NCI-H1048 (cell line): ENCODE measurements at regions not wholly inside any gene's neighbourhood (a gene's known extent, or its start where the extent isn't known, plus 50 kb on each side); places are given as distances from the start of the nearest gene placed in this dataset.

ENCODE experiments used
- DNase-seq: peaks from one replicate; lab custom pipeline; 2025; lab: John Stamatoyannopoulos, UW

DNA sequence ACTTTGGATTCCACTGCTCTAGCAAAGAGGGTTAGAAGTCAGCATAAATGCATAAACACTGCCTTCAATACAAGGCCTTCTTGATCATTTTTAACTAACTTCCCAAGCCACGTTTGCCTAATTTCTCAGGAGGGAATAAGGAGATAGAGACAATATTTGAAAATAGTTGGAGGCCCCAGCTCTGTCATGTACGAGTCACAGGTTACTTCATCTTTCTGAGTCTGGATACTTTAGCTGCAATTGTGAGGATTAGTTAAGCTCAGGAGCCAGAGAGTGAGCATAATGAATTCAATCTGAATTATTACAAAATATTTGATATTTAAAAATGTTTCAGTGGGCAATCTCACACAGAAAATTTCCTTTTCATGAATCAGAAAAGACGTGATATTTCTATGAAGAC, 298.9 kb downstream of the SHOX2 start:
- no peak for DNase-seq

DNA sequence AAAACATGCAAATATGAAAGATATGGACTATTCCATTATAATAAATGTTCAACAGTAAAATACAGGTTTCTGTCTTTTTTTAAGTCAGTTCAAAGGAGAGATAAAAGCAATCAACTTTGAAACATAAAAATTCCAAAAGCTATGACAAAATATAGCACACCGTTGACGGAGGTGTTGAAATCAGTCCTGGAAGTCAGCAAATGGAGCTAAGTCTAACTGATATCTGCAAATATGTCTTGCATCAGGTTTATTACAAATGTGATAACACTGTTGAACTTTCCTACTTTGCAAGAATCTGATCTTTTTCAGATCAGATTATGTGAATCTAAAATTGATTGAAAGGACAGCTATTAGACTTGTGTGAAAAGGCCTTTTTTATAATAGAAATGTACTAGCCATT, 300.7 kb downstream of the SHOX2 start:
- DNase-seq, result no peak

DNA sequence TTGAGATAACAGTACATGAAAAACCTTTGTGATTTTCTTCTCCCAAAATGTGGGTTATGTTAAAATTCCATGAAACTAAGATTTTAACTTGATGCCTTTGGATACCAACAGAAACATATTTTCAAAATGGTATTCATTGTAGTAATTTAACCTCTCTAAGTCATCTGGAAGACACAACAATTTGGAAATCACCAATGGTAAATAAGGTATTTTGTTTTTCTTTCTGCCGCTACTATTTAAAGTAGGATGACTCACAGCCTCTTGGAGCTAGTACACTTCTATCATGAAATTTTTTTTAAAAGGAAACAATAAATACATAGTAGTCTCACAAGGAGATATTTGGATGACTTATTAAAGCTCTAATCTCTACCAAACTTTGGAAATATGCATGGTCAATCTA, 291.6 kb upstream of the VEPH1 start:
- DNase-seq, result no peak

DNA sequence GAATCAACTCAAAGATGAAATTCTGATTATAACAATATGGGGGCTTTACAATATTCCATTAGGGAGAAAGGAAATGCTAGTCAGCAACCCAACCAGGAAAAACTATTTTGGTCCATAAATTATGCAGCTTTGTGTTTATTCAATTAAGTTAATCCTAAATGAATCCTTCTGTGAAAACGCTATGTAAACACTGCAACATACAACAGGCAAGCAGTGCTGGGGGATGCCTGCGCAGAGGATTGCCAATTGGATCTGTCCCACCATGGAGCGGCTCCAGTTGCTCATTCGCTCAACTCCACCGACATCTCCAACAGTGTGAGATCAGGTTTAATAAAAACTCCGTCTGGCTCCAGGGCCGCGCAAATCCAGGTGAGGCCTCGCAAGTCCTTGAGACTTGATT, 290.5 kb upstream of the VEPH1 start:
- DNase-seq, result no peak

DNA sequence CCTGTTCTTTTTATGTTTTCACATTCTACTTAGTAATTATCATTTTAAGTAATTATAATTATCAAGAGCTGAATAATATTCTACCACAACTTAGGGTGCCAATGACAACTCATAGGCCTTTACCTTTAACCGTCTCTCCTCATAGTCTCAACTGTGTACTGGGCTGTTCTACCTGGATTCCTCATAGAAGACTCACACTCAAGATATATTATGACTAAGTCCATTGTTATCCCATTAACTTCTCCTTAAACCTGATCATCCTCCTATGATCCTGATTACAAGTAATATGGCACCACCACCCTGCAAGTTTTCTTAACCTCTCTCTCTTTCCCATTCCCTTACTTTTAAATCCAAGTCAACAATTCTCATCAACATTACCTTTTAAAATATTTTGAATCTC, 285.9 kb upstream of the VEPH1 start:
- no peak for DNase-seq

DNA sequence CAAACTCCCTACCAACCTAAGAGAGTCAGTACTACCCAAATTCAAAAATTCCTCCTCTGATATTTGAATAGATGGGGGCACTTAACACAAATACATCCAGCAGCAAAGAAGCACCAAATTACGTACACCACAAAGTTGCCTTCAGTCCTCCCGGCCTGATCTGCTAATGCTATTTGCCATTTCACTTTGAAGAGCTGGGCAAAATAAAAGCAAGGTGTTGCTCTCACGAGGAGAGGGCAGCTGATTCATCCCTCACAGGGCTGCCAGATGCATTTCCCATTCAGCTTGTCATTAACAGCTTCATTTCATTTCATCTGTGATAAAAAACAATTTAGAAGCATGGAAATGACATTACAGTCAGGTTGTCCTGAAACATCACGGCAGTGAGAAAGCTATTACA, 283.4 kb upstream of the VEPH1 start:
- DNase-seq, result no peak

DNA sequence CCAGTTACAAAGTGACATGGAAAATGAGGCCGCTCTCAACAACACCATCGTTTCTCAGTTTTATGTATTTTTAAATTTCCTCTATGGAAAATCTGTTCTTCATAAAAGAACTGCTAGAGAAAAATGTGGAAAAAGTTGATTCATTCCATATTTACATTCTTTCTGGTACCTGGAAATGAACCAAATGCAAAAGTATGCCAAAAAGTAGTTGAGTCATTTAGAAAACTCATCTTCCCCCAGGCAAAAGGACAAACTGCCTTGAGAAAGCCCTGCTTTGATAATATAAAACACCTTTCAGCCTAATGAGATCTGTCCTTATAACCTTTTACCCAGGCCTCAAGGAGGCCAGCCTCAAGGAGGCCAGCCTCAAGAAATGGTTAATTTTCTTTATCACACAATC, 283.0 kb upstream of the VEPH1 start:
- DNase-seq, result no peak

DNA sequence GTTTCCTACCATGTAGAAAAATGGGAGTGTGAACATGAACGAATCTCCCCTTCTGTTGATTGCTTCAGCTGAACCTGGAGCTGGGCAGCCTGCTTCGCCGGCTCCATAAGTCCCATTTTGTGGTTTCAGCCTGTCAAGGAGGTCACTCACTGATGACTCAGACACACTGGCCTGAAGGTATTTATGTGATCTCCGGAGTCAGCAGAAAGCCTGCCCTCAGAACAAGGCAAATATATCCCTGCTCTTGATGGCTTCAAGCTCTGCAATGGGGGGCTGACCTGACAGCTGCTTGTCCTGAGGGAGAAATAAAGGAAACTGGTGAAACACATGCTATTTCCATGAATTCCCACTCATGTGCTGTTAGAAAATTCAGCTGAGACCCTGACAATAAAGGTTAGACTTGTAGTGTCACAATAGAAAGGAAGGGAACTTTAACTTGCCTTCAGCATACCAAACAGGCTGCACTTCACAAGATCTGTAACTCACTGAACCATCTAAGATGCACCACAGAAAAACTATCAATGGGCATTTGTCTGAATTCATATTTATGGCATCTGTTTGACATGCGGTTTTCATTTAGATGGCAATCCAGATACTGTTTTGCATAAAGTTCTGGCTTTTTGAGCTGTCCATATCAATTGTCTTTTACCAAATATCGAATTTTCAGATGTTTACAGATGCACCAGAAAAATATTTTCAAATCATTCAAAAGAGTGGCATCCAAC, 282.0 kb upstream of the VEPH1 start:
- DNase-seq, result no peak

DNA sequence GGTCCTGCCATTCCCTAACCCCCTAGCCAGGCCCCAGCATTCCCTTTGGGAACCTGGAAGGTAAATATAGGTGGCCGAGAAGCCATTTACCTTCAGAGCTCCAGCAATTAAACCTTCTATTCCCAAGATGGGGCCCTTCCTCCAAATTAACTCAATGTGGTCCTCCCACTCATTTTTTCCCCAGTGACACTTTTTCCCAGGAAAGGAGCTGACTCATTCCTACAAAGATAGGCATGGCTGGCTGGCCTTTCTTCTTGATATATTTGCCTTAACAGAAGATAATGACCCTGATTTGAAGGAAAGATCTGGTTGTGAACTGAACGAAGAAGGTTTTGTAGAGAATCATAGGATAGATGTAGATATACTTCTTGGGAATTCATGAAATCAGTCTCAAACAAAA, 279.0 kb upstream of the VEPH1 start:
- DNase-seq, result no peak

DNA sequence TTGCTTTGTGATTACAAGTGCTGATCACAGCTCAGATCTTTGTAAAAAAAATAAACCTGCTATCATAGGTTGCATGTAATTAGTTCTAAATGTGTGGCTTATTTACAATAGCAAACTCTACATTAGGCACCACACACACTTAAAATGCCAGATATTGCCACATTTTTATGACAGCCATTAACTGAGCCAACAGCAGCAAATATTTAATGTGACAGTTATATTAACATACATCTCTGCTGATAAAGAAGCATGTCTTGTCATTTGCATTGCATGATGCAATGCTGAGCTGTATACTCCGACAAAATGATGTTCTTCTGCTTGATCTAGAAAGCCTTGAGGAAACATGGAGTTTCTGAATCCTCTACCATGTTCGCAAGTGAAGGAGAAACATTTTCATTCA, 273.6 kb upstream of the VEPH1 start:
- no peak for DNase-seq

DNA sequence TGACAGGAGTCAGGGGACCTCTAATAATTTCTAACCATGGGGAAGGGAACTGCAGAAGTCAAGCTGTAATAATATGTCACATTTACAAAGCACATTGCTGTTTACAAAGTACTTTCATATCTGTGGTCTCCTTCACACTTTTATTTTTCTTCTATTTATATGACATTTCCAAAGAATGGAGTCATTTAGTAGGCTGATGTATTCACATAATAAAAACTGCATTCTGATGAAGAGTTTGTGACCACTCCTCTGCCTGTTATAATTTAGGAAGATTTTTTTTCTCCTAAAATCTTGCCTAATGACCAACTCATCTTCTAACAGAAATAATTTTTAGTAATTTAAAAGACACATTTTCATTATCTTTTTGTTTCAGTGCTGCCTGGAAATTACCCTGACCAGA, 272.2 kb upstream of the VEPH1 start:
- no peak for DNase-seq

DNA sequence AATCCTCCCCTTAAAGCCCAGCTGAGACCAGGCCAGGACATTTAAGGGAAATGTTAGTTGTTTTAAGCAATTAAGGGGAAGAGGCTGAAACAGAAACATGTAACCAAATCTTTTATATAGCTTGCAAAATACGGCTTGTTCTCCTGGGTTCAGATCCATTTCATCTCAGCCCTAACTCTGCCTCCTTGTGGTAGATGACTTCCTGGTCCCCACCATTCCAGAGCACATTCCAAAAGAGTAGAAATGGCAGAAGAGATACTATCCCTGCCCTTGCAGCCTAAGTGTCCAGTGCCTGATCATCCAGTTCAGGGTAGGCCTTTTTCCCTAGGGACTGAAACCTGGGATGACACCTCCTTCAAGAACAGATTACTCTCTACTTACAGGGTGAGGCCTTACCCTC, 266.2 kb upstream of the VEPH1 start:
- no peak for DNase-seq

DNA sequence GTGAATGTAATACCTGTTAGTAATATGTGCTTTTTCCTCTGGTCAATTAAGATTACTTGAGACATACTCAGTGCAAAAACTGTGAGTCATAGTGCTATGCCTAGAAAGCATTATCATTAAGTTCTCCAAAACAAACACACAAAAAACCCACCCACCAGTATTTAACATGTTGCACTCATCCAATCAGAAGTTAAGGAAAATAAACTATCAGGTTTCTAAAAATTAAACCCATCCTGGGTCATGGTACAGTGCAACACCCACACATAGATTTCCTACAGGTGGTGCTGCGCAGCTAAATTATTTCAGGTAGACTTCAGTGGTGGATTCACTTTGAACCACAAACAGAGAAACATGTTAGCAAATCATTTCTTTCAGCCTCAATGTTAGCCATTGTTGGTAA, 264.4 kb upstream of the VEPH1 start:
- DNase-seq, result no peak

DNA sequence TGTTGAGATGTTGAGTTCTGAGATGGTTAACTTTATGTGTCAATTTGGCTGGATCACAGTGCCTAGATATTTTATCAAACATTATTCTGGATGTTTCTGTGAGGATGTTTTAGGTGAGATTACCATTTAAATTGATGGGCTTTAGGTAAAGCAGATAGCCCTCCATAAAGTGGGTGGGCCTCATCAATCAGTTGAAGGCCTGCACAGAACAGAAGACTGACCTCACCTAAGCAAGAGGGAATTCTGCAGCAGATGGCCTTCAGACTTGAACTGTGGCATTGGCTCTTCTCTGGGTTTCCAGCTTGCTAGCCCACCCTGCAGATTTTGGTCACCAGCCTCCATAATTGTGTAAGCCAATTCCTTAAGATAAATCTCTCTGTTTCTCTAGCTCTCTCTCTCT, 260.4 kb upstream of the VEPH1 start:
- no peak for DNase-seq

DNA sequence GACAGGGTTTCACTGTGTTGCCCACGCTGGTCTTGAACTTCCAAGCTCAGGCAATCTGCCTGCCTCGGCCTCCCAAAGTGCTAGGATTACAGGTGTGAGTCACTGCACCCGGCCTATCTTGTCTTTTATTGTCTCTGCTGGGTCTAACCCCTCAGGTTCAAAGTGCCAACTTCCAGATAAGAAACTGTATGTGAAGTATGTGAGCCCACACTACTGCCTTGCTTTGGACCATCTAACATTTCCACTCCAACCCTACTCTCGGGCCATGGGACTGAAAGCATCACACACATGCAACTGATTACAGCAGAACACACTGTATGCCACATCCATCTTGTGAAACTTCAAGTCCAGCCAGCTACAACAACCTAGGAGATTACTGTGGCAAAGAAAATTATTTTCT, 256.1 kb upstream of the VEPH1 start:
- no peak for DNase-seq

DNA sequence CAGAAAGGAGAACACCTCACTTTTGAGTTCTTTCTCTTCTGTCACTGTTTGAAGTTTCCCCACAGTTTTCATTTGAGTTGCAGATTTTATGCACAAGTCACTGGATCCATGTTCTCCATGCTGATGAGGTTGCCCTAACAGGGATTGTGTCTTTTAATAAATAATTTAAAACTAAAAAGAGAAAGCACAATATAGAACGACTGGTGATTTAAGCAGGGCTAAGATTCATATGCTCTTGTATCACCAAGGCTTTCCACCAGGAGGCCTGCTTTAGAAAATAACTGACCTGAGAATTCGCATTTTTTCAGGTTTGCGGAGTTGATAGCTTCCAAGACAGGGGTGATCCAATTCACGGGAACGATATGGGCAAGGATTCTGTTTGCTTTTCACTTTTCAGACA, 252.0 kb upstream of the VEPH1 start:
- DNase-seq, result no peak

DNA sequence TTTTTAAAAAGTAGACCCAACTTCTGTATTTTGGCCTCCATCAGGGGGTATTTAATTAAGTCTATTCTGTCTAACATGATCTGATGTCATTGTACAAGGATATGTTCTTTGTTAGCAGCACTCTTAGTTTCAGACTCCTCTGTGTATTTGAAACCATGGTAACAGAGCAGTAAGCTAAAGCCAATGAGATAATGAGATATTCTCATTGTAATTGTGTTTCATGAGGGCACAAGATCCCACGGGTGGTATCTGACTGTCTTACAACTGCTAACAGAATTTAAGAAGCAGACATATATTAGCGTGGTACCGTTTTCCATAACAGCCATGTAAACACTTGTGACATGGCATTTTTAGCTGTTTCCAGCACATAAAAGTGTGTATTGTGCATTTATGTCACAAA, 251.2 kb upstream of the VEPH1 start:
- no peak for DNase-seq

DNA sequence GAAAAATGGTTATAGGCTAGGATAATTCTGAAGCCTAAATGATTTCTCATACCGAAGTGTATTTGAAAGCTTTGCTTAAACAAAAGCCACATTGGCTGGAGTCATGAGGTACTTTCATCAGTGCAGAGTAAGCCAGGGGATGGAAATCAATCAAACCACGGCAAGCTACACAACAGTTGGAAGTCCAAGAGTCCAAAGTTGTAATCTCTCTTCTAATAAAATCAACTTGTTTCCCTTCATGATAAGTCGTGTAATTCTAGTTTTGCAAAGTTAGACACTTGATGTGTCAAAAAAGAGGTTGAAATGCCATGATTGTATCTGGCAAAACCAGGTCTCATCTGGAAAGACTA, 250.5 kb upstream of the VEPH1 start:
- no peak for DNase-seq

DNA sequence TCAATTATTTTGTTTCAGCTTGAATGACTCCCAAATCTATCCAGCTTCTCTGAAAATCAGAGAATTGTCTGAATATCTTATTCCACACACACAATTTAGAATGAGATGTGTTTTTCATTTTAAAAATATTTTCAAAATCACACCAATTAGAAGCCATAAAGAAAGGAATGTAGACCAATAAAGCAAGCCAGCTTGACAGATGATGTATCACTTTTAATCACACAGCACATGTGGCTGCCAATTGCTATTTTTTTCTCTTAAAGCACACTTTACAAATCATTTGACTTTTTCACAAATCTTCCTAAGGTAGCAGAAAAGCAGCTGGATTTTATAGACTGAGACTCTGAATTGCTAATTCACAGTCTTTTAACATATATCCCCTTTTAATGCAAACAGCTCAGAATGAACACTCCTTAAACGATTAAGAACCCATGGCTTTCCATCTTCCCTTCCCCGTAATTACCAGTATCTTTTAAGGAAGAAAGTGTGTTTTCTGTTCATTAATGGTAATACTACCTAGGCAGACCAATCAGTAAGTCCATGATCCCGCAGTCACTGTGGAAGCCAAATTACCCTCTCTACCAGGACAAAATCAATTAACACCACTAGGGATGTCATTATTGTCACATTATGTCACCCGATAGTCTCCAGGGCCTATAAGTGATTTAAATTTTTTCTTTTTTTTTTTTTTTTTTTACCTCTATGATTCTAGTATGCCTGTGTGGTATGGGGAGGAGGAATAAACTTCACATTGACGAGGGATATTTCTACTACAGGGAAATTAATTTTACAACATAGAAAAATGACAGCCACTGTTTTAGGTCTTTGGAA, 250.0 kb upstream of the VEPH1 start:
- DNase-seq, result no peak

DNA sequence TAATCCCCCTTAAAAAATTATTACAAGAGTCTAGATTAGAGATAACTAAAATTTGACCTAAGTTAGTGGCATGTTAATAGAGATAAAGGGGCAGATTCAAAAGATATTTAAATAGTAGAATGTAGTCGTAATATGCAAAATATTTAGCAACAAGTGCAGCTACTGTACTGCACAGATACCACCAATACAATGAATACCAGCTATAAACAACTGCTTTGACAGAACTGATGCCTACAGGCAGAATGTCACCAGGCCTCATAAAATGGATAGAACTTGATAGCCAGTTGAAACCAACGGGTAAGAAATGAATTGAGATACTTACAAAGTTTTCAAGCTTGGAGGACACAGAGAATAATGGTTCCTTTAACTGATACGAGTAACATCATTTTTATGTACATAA, 249.3 kb upstream of the VEPH1 start:
- DNase-seq, result no peak

DNA sequence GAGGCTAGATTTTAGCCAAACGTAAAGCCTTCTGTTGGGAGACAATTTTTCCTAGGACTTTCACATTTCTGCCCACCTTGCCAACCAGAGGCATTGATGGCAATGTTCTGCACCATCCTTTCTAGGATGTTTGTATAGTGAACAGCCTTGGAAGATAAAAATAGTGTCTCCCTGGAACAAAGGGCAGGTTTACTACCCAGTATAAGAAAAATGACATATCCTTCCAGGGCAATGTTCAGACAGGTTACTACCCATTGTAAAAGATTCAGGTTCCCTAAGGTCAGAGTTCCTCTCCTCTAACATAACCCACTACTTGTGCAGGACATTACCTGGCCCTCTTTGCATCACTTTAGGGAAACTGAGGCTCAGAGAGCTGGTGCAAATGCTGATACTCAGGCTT, 248.2 kb upstream of the VEPH1 start:
- no peak for DNase-seq

DNA sequence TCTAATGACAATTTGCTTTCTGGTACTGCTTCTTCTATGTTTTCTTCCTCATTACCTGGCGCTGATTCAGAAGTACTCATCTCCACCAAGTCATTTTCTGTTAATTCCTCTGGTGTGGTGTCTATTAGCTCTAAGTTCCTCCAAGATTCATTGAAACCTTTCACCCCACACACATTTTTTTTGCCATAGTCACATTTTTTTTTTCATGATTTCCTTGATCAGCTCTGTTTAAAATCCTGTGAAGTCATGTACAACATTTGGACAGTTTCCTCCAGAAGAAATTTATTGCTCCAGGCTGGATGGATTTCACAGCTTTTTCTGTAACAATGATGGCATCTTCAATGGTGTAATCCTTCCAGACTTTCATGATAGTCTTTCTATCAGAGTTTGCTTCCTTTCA, 243.2 kb upstream of the VEPH1 start:
- no peak for DNase-seq

DNA sequence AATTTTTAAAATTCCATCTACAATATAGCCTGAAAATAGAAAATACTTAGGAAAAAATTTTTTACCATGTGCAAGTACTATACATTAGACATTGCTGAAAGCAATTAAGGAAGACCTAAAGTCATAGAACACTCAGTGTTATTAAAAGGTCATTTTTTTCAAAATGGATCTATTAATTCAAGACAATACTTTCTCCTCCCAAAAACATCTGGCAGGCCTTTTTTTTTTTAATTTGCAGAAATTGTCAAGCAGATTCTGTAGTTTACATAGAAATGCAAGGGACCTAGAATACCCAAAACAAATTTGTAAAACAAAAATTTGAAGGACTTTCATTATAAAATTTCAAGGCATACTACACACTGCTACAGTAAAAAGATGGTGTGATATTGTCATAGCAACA, 238.4 kb upstream of the VEPH1 start:
- no peak for DNase-seq

DNA sequence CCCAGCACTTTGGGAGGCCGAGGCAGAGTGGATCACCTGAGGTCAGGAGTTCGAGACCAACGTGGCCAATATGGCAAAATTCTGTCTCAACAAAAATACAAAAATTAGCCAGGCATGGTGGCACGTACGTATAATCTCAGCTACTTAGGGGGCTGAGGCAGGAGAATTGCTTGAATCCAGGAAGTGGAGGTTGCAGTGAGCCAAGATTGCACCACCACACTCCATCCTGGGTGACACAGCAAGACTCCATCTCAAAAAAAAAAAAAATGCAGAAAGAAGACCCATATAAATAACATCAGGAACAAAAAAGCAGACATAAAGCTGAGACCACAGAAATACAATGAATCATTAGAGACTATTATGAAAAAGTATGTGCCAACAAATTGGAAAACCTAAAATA, 235.2 kb upstream of the VEPH1 start:
- DNase-seq, result no peak
